GM12873 (cell line): ENCODE measurements at regions not wholly inside any gene's neighbourhood (a gene's known extent, or its start where the extent isn't known, plus 50 kb on each side); places are given as distances from the start of the nearest gene placed in this dataset.

Source experiments
- TF ChIP-seq, protein P1 (sequence below): IDR thresholded peaks from 2 replicates; pipeline ENCODE4 v1.5.1; 2012; ENCODE audit warnings: low read depth, mild to moderate bottlenecking, moderate library complexity, low read length, control low read depth; ENCODE audit not compliant: insufficient read depth; ENCODE audit errors: missing control alignments

DNA sequence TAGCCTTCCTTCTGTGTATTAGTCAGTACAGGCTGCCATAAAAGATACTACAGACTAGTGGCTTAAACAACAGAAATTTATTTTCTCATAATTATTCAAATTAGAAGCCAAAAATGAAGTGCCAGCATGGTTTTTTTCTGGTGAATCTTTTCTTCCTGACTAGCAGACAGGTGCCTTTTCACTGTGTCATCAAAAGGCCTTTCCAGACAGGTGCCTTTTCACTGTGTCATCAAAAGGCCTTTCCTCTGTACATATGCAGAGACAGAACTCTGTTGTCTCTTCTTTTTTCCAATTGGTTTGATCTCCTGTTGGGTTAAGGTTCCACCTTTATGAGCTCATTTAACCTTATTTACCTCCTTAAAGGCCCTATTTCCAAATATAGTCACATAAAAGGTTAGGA is 599.9 kb downstream of the ISL1 start:
- TF ChIP-seq, protein P1, sequence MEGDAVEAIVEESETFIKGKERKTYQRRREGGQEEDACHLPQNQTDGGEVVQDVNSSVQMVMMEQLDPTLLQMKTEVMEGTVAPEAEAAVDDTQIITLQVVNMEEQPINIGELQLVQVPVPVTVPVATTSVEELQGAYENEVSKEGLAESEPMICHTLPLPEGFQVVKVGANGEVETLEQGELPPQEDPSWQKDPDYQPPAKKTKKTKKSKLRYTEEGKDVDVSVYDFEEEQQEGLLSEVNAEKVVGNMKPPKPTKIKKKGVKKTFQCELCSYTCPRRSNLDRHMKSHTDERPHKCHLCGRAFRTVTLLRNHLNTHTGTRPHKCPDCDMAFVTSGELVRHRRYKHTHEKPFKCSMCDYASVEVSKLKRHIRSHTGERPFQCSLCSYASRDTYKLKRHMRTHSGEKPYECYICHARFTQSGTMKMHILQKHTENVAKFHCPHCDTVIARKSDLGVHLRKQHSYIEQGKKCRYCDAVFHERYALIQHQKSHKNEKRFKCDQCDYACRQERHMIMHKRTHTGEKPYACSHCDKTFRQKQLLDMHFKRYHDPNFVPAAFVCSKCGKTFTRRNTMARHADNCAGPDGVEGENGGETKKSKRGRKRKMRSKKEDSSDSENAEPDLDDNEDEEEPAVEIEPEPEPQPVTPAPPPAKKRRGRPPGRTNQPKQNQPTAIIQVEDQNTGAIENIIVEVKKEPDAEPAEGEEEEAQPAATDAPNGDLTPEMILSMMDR, result no peak

GRCh38 chr5:51986733-51987132 is 603.5 kb downstream of the ISL1 start:
- TF ChIP-seq, protein P1, result no peak

GRCh38 chr5:51987239-51987638 is 604.0 kb downstream of the ISL1 start:
- TF ChIP-seq, protein P1, result no peak

DNA sequence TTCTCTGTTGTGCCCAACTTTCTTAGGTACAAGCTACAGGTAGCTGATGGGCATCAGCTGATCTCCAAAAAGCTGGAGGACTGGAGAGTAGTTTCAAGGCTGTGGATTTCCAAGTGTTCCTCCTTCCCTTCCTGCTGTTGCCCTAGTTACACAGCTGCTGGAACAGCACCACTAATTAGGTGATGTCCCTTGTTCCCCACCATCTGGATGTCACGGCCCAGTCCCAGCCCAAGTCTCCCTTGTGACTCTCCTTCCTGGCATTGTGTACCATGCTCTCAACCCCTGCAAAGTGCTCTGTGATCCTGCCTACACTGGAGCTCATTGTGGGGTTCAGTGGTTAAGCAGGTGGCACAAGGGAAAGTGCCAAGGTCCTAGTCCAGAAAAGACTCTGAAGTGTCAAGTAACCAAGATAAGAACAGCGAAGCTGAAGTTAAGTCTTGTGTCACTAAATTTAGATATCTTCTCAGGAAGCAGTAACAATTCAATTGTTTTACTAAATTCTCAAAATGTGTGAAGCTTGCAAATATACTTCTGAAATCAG is 604.5 kb downstream of the ISL1 start:
- TF ChIP-seq, protein P1, result no peak

- TF ChIP-seq, protein P1, result no peak
Observed at GRCh38 chr5:51988634-51989033, 605.4 kb downstream of the ISL1 start.

DNA sequence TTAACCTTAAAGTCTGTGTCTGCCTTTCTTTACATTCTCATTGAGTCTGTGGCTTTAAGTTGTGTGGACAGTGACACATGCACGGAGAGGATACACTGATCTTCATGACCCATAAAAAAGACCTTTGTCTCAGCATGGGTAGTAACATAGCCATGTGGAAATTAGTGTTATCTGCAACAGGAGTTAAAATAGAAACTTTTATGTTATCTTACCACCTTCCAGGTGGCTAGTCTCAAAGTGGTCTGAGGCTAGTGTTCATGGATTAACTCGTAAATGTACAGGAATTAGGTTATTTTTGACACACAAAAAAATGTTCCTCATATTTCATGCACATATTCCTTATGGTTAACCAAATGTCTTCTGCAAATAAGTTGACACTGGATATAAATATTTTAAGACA is 607.0 kb downstream of the ISL1 start:
- TF ChIP-seq, protein P1, result no peak

GRCh38 chr5:51990661-51991180 is 607.5 kb downstream of the ISL1 start:
- TF ChIP-seq, protein P1, result no peak

DNA sequence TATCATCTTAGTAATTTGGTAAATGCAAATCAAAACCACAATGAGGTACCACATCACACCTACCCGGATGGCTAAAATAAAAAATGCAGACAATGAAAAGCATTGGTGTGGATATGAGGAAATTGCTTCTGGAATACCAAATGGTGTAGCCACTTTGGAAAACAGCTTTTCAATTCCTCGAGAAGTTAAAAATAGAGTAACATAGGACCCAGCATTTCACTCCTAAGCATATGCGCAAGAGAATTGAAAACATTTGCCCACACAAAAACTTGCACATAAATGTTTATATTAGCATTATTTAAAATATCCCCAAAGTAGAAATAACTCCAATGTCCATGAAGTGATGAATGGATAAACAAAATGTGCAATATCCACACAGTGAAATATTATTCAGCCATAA is 608.7 kb downstream of the ISL1 start:
- TF ChIP-seq, protein P1, result no peak
